ENCODE measurements at regions not wholly inside any gene's neighbourhood (a gene's known extent, or its start where the extent isn't known, plus 50 kb on each side); places are given as distances from the start of the nearest gene placed in this dataset.

- DNase-seq = no peak
Measured at GRCh38 chr4:75102787-75103085, 169.8 kb downstream of the PARM1 start.

DNA sequence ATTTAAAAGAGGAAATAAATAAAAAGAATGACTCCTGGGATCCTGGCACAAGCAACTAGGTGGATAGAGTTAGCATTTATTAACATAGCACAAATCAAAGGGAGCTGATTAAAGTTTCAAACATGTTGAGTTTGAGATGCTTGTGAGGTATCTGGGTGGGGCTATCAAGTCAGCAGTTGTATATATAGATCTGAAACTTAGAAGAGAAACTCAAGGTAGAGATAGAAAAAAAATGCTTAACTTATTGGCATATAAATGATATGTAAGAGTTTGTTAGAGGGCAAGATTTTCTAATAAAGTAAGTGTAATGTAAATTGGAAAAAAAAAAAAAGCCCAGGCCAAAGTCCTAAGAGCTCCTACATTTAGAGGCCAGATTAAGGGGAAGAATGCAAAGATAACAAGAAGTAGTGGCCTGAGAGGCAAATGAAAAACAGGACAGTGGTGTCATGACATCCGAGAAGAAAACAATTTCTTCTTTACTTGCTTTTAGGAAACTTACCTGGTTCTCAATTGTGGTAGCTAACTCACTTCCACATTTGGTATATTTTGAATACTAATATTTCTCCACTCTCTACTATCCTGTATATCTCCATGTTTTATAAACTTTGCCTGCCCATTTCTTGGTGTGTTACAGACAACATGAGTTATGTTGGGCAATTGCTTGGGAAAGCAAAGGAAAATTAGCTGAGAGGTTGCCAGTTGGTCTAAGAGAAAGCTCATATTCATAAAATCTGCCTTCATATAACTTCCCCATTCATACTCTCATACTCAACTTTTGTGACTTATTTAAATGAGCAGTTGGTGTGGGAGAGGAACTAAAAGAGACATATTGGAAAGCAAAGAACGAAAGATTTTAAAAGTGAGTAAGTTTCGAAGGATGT is 169.2 kb downstream of the PARM1 start:
- DNase-seq = no peak
